ENCODE measurements at regions not wholly inside any gene's neighbourhood (a gene's known extent, or its start where the extent isn't known, plus 50 kb on each side); places are given as distances from the start of the nearest gene placed in this dataset.

DNA sequence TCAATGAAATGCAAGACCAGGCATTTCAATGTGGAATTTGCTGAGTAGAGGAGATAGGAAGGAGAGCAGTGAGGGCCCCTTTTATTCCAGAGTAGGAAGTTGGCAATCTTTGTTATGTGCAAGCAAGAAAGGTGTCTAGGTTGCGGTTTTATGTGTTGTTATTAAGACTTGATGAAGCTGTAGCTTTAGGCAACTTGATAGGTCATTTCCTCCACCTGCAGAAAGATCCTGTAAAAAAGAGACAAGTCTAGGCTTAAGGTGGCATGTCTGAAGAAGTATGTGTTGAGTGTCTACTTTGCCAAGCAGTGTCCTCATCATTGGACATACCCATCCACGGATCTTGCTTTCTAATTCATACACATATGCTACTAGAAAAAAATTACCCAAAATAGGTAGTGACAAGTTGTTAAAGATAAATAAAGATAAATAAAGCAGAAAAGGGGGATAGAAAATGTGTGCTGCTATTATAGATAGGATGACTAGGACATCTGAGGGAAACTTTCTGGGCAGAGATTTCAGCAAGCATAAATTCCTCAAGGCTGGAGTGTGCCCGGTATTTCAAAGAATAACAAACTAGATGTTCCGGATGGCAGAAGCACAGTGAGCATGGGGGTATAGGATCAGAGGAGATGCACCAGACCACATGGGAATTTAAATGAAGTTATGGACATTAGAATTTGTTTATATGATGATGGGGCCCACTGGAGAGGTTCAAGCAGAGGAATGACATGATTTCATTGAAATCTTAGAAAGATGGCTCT lies 335.0 kb downstream of the TGFB2 start:
- DNase-seq (ENCODE audit: low read depth): no peak

DNA sequence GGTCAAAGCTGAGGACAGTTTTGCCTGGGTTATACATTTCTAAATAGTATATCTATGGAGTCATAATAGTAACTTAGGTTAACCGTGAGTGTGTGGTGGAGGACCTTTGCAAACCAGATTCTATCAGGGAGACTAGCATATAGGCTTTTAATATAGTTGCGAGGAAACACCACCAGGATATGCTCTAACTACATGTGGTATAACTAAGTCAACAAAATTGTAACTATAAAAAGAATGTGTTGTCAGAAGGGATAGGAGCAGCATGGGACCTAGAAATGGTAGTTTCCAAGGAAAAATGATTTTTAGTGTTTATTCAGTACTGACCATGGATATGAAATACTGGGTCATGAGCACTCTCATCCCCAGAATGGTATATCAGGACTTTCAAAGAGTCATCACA lies 338.1 kb downstream of the TGFB2 start:
- no peak for DNase-seq (ENCODE audit: low read depth)

DNA sequence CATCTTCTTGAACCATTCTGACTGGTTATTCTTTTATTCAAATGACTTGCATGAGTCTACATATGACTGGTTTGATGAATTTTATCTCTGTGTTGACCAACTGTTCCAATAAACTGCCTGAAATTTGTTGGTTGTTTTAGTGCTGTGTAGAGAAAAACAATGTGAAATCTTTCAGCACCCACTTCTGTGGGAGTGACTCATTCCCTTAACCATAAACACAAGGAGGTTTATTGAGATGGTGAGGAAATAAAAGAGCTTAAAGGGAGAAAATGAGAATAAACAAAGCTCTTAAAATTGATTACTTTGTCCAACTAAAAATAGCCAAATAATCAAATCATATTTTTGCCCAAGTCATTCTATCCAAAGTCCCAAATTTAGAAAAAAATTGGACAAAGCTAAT lies 341.1 kb downstream of the TGFB2 start:
- DNase-seq (ENCODE audit: low read depth): no peak

DNA sequence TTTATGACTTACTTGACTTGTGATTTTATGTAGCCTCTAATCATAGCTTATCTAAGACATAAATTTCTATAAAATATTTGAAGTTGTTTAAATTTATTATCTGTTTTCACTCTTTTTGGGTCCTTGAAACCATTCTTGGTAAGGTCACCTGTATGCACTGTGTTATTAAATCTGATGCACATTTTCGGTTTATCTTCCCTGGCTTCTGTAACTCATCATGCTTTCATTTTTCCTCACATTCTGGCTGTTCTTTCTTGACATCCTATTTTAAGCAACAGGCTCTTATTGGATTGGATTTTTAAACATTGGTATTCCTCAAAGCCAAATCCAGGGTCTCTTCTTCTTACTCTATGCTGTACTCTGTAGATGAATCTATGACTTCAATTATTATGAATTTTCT lies 341.6 kb downstream of the TGFB2 start:
- DNase-seq (ENCODE audit: low read depth): no peak

DNA sequence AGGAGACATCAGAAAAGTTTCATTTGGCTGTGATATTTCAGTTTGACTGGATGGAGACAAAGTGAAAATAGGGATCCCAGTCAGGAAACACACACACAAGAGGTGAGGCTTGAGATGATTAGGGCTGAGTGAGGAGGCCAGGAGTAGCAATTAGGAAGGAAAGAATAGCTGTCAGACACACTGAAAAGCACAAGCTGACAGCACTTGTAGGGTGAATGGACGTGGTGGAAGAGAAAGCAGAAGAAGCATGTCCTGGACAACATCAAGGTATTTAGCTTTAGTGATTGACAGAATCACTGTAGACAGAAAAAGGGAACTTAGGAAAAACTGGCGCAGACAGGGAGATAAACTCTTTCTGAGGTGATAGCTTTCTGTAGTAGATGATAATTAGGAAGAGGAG lies 347.7 kb downstream of the TGFB2 start:
- DNase-seq (ENCODE audit: low read depth): no peak

DNA sequence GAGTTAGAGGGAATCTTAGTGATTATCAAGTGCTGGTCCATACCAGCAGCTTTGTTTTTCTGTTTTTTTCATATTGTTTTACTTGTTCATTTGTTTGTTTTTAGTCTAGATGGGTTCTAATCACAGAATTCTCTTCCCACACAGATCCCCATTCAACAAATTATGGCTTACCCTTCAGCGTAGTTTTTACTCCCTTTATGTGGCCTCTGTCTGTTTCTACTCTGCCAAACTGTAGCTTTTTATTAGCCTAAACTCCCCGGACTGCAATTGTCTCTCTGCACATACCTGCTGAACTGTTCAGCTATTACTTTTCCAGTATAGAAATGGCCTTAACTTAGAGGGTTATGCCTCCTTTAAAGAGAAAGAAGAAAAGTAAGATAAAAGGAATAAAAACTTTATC lies 348.5 kb downstream of the TGFB2 start:
- DNase-seq (ENCODE audit: low read depth): no peak

DNA sequence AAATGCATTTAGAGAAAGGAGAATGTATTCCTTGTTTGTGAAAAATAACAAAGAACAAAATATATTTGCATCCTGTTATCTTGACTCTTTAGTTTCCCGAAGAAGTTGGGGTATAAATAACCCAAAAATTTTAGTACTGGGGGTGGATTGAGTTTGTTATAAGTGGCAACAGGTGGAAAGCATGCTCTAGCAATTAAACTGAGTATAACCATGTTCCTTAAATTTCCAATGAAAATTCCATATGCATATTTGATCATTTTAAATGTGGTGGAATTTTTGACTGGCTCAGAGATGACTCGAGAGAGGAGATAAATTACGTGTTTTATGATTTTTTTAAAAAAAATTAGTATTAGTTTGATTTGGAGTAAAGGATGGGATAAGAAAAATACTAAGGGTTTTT lies 348.9 kb downstream of the TGFB2 start:
- DNase-seq (ENCODE audit: low read depth): no peak

DNA sequence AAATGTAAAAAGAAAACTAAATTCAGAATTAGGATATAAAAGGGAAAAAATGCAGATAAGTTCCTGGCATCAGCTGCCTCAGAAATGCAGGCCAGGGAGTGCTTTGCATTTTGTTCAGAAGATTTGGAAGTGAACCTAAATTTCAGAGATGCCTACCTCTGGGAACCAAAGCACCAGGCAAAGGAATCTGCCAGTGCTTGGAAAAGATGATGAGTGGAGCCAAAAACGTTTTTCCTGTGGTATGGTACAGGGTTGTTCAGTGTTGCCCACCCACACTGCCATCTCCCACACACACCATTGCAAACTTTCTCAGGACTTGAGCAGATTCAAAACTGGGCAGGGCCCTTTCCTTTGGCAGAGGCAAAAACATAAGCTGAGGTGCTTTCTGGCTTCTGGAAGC lies 349.5 kb downstream of the TGFB2 start:
- DNase-seq (ENCODE audit: low read depth): no peak

DNA sequence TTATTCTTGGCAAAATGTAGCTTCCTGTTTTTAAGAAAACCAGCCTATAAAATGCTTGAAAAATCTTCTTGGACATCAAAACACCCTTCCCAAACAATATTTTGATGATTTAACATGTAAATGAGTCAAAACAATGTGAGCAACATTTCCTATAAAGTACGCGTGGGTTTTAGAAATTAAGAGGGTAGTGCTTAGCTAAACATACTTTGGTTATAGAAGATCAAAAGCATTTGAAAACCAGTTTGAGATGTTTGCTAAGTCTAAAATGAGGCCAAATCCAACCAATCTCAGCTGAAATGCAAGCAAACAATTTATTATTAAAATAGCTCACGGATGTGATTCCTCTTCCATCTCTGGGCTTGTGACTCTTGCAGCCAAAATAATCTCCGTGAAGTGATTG lies 350.4 kb downstream of the TGFB2 start:
- DNase-seq (ENCODE audit: low read depth): no peak

DNA sequence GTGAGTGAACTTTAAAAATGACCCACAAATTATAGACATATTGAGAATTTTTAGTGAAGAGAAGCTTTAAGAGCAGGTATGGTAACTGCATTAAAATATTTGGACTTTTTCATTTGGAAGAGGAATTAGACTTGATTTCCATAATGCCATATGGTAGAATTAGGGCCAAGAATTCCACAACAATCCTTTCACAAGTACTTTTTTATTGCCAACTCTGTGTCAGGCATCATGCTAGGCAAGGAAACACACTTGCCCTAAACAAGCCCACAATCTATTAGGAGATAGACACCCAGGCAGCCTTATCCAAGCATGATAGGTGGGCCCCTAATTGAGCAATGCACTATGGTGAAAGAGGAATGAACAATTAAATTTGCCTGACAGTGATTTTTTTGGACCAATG lies 353.0 kb downstream of the TGFB2 start:
- no peak for DNase-seq (ENCODE audit: low read depth)

DNA sequence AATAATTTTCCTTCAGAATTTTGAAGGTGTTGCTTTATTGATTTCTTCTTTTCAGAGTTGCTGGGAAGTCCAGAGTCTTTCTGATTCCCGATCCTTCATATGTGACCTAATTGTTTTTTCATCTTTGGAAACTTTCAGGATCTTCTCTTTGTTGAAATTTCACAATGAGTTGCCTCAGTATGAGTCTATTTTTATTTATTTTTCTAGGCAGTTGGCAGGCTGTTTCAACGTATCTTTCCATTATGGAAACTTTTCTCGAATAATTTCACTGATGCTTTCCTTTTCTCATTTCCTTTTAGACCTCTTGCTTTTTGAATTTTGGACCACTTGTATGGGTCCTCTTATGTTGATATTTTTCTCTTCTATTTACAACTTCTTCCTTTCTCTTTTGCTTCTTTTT lies 354.3 kb downstream of the TGFB2 start:
- DNase-seq (ENCODE audit: low read depth): no peak

DNA sequence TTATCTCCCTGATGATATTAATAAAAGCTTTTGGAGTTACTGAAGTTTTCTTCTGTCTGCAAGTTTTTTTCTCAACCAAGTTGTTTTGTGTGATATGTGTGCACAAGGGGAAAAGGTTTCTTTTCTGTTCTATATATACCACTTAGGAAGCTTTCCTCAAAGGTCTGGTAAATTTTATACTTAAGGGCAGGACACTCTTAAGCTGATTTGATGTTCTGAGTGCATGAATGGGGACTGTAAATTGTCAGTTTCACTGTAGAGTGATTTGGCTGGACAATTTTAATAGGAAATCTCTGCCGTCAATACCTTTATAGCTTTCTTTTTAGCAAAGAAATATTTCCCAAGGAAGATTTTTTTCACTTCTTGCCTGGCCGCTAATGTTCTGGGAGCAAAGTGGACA lies 354.7 kb downstream of the TGFB2 start:
- no peak for DNase-seq (ENCODE audit: low read depth)

DNA sequence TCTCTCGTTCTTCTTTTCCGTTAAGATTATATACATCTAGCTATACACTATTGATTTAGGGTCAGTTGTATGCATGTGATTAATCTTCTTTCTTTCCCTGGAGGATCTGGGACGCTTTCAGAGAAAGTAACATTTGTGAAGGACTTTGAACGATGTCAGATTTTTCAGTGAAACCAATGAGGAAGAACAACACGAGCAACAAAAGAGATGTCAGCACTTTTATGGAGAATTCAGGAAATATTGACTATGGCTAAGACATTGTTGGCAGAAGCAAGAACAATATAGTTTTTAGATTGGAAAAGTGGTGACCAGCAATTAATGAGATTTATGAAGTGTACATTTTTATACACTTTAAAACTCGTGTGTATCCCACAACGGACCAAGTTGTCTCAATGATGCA lies 355.5 kb downstream of the TGFB2 start:
- no peak for DNase-seq (ENCODE audit: low read depth)

DNA sequence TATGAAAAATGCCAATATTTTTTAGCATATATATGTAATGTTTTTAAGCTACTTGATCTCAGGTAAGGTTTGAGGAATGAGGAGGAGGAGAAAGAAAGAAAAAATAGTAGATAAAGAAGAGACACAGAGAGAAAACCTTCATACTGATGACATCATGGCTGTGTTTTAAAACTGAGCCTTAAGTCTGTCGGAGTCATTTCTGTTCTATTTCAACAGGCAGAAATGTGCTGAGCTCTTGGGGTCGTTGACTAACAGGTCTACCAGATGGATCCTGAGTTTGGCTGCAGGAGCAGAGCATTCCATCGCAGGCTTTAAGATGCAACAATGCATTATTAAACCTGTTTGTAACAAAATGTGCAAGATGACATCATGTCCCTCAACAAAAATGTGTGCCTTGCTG lies 356.0 kb downstream of the TGFB2 start:
- no peak for DNase-seq (ENCODE audit: low read depth)

DNA sequence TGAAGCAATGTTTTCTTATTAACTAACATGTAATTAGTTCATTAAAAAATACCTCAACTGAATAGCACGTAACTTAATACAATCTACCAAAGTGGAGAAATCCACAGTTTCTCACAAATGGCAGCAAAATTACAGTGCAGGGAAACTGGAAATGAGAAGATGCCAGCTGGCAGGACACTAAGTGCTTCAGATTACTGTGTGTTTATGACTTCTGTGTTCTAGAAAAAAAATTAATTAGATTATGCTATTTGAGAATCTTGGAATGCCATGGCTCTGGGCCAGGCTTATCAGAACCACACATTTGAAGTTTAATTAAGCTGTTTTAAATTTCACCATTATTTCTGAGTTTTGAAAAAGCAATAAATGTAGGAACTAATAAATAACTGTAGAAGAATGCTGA lies 357.6 kb downstream of the TGFB2 start:
- DNase-seq (ENCODE audit: low read depth): no peak

DNA sequence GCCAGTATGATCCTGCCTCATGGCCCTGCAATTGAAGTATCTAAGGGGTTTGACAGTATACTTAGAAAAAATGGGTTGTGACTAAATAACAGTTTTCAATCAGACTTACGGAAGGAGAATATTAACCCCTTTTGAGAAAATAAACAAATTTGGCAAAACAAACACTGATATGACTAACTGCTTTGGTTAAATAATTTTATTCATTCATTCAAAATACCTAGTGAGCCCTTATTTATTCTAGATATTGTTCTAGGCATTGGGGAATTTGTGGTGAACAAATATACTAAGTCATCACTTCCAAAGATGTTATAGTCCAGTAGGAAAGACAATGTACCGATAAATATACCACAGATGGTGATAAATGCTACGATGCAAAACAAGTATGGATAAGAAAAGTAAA lies 358.7 kb downstream of the TGFB2 start:
- DNase-seq (ENCODE audit: low read depth): no peak

DNA sequence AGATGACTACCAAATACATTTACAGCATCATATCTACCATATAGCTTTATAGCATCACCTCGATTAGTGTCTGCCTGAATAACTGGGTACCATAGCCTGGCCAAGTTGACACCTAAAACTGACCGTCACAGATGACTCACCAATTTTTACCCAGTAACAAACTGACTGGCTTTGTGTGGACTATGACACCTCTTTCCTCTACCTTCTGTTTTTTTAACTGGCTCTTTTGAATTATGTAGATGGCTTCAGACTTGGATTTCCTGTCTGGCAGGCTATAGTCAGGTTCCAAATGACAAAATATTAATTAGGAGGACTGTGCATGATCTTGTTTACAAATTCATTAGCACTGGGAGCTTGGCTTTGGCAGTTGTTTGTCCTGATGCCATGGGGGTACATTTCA lies 360.3 kb downstream of the TGFB2 start:
- no peak for DNase-seq (ENCODE audit: low read depth)

DNA sequence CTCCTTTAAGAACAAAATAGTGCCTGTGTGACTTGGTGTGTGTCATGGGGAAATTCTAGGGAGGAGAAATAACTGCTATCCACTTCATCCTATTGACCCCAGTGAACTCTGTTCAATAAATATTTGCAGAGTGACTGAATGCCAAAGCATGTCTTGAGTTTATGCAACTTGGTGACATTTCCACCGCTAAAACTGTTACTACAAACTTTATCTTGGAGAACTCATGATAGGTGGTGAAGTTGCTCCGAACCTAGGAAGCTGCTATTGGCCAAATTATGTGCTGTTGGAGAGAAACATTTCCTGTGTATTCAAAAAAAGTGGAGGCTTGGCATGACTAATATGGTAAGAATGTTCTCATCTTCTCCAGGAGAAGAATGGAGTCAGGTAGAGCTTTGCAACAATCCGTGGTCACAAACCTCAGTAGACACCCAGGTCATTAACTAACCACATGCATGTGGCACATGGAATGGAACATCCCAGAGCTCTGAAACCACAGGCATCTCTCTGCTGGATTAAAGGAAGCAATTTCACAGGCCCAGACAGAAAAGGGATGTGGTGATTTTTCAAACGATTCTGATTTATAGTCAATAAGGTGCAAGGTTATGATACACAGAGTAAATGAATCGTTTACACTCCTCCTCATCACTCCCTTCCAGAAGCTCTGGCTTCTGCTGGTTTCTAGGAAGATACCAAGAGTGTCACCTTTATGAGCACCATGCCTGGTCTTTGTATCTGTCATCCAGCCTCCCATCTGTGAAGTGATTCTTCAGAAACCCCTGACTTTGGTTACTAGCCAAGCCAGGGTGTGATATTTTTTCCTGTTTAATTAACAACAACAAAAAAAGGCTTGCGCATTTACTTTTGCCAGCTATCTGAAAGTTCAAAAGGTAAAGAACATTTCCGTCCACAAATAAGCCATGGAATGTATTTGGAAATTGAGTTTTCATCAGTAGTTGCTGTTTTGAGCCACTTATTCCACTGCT lies 361.1 kb downstream of the TGFB2 start:
- peak; percentile 96 for DNase-seq (ENCODE audit: low read depth)

DNA sequence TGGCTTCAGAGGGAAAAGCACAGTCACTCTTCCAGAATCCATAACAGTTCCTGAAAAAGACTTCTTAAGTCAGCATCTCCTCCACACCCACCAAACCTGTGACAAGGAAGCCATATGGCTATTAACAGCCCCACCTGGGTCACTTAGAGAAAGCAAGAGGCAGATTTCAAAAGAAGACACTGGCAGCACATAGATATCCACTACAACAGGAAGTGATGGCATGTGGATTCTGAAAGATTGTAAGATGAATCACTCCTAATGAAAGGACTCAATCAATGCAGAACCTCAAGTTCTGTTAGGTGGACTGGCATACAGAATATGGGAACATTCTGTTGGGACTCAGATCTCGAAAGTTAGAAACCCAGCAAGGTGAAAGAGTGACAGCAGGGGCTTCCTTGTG lies 365.9 kb downstream of the TGFB2 start:
- DNase-seq (ENCODE audit: low read depth): no peak

DNA sequence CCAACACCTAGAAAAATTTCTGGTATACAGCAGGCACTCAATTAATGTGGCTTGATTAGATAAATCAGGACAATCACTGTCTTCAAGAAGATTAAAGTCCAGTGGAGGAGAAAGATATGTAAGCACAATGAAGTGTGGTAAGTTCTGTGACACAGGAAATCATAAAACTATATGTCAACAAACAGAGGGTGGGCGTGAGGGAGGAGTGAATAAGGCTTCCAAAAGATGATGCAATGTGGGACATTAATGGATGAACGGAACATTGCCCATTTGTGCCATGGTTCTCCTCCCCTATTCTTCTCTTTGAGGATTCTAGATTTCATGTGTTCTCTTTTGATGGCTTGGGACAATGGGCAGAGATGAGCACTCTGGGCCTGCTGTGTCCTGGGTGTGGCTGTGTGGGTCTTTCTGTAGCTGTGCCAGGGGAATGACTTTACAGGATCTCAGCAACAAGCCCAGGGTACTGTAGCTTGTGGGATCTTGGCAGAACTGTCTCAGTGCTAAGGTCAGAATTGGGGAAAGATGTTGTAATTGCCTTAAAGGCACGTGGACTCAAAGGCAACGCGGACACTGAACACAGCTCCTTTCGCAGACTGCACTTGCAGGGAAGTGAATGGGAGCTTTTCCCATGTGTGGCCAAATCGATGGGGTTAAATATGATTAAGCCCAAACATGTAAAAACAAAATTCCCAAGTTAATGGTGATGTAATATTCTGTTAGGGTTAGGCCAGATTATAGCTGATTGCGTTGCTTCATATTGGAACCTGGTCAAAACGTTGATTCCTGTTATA lies 366.9 kb downstream of the TGFB2 start:
- DNase-seq (ENCODE audit: low read depth): no peak

DNA sequence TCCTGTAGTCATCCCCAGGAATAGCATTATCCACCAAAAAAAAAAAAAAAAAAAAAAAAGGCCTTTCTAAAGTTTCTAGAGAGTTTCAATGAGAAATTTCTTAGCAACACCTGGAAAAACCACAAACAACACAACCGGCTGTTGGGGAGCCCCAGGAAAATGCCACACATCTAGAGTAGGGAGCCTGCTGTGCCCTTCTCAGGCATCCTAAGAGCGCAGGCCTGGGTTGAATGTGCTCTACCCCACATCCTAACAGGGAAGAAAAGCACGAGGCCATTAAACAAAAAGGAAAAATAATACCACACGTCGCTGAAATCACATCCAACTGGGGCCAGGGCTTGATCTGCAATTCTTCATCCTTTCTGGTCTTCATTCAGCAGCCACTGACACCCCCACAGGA lies 367.5 kb downstream of the TGFB2 start:
- DNase-seq (ENCODE audit: low read depth): no peak

DNA sequence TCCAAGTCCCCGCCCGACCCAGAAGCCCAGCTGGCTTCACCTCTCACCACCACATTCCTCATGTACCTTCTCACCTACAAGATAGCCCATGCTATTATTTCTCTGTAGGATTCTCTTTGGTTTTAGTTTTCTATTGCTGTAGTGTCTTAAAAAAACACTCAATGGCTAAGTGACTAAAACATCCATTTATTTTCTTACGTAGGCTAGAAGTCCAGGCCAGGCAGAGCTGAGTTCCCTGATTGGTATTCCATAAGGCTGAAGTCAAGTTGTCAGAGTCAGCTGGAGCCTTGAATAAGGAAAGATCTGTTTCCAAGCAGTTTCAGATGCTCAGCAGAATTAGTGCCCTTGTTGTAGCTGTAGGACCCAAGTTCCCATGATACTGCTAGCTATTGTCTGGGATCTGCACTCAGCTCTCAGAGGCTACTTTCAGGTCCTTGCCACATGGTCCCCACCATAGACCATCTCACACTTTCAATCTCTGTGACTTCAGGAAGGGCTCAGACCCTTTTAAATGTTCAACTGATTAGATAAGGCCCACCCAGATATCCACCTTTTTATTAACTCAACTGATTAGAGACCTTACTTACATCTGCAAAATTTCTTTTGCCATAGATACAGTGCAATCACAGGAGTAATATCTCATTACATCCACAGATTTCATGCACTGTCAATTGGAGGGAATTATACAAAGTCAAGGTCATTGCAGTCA lies 371.0 kb downstream of the TGFB2 start:
- DNase-seq (ENCODE audit: low read depth): no peak
